Liver (tissue), 8 donors: ENCODE measurements at regions not wholly inside any gene's neighbourhood (a gene's known extent, or its start where the extent isn't known, plus 50 kb on each side); places are given as distances from the start of the nearest gene placed in this dataset.

ENCODE experiments used
- DNase-seq: peaks from one replicate; pipeline ENCODE4 v3.0.0-alpha.2; 2017; ENCODE audit warnings: low spot score
- H3K27ac ChIP-seq, 2 donors: one replicate each; pipeline ENCODE4 v1.7.0; 2013; ENCODE audit warnings: inconsistent platforms in 2 of 2, low read length in 2 of 2, control low read depth in 1 of 2, low read depth in 1 of 2, mild to moderate bottlenecking in 1 of 2
- H3K27me3 ChIP-seq, 4 donors: one replicate each; pipeline versions ENCODE4 v1.6.1 to v1.7.0; 2013; ENCODE audit warnings: low read length in 3 of 4, inconsistent platforms in 1 of 4, mild to moderate bottlenecking in 1 of 4, moderate library complexity in 1 of 4; ENCODE audit not compliant: control insufficient read depth in 4 of 4, insufficient read depth in 4 of 4
- H3K36me3 ChIP-seq, 4 donors: one replicate each; pipeline versions ENCODE4 v1.6.1 to v1.7.0; 2013; ENCODE audit warnings: low read length in 3 of 4, mild to moderate bottlenecking in 3 of 4, low read depth in 1 of 4, moderate library complexity in 1 of 4; ENCODE audit not compliant: control insufficient read depth in 4 of 4, insufficient read depth in 3 of 4
- H3K4me1 ChIP-seq, 4 donors: one replicate each; pipeline versions ENCODE4 v1.6.1 to v1.7.0; 2013; ENCODE audit warnings: low read length in 3 of 4, mild to moderate bottlenecking in 3 of 4, moderate library complexity in 1 of 4; ENCODE audit not compliant: control insufficient read depth in 4 of 4, insufficient read depth in 4 of 4
- H3K4me3 ChIP-seq, 3 donors: one replicate each; pipeline versions ENCODE4 v1.6.1 to v1.7.0; 2013; ENCODE audit warnings: low read length in 3 of 3, control low read depth in 1 of 3, low read depth in 1 of 3, mild to moderate bottlenecking in 1 of 3
- H3K9ac ChIP-seq, 2 donors: one replicate each; pipeline ENCODE4 v1.7.0; 2013; ENCODE audit warnings: low read length in 2 of 2, mild to moderate bottlenecking in 2 of 2, moderate library complexity in 2 of 2, control low read depth in 1 of 2, low read depth in 1 of 2
- H3K9me3 ChIP-seq, 4 donors: one replicate each; pipeline versions ENCODE4 v1.6.1 to v1.7.0; 2013; ENCODE audit warnings: low read length in 3 of 4; ENCODE audit not compliant: control insufficient read depth in 4 of 4
- EGR1 ChIP-seq, 2 donors: IDR thresholded peaks; 2 replicates each; pipeline ENCODE4 v1.6.1; 2016 to 2018; ENCODE audit warnings: antibody characterized with exemption in 2 of 2, low read depth in 2 of 2
- FOXA1 ChIP-seq: IDR thresholded peaks from 2 replicates; pipeline ENCODE4 v1.6.1; 2016; ENCODE audit warnings: antibody characterized with exemption
- FOXA2 ChIP-seq: IDR thresholded peaks from 2 replicates; pipeline ENCODE4 v1.6.1; 2016; ENCODE audit warnings: antibody characterized with exemption
- GABPA ChIP-seq, 2 donors: IDR thresholded peaks in 1 of 2; conservative IDR thresholded peaks in 1 of 2; 2 replicates each; pipeline ENCODE4 v1.6.1; 2016; ENCODE audit warnings: antibody characterized with exemption in 2 of 2, mild to moderate bottlenecking in 1 of 2, moderate library complexity in 1 of 2
- HNF4A ChIP-seq, 2 donors: conservative IDR thresholded peaks; 2 replicates each; pipeline ENCODE4 v1.6.1; 2016; ENCODE audit warnings: antibody characterized with exemption in 2 of 2, mild to moderate bottlenecking in 2 of 2
- HNF4G ChIP-seq: IDR thresholded peaks from 2 replicates; pipeline ENCODE4 v1.6.1; 2016; ENCODE audit warnings: antibody characterized with exemption
- JUND ChIP-seq, 2 donors: IDR thresholded peaks; 2 replicates each; pipeline ENCODE4 v1.6.1; 2016; ENCODE audit warnings: antibody characterized with exemption in 2 of 2
- NR2F2 ChIP-seq: IDR thresholded peaks from 2 replicates; pipeline ENCODE4 v1.6.1; 2016; ENCODE audit warnings: antibody characterized with exemption
- RAD21 ChIP-seq, 2 donors: IDR thresholded peaks; 2 replicates each; pipeline ENCODE4 v1.6.1; 2016; ENCODE audit warnings: antibody characterized with exemption in 2 of 2, mild to moderate bottlenecking in 2 of 2
- RXRA ChIP-seq, 2 donors: IDR thresholded peaks; 2 replicates each; pipeline ENCODE4 v1.6.1; 2017 to 2018; ENCODE audit warnings: antibody characterized with exemption in 2 of 2, mild to moderate bottlenecking in 1 of 2
- SP1 ChIP-seq: IDR thresholded peaks from 2 replicates; pipeline ENCODE4 v1.6.1; 2018; ENCODE audit warnings: antibody characterized with exemption, mild to moderate bottlenecking
- TAF1 ChIP-seq: conservative IDR thresholded peaks from 2 replicates; pipeline ENCODE4 v1.6.1; 2016; ENCODE audit warnings: antibody characterized with exemption, mild to moderate bottlenecking
- YY1 ChIP-seq: IDR thresholded peaks from 2 replicates; pipeline ENCODE4 v1.6.1; 2016; ENCODE audit warnings: antibody characterized with exemption, mild to moderate bottlenecking
- WGBS: extraction: QIAGEN DNeasy Blood & Tissue Kit; methylation state at CpG from one replicate; pipeline ENCODE4 v1.1.7; 2013; 5-methylcytosine and 5-hydroxymethylcytosine counted together
- TF ChIP-seq, protein P1 (sequence below): fragments of 150-350 bp; IDR thresholded peaks from 2 replicates; pipeline ENCODE4 v1.5.1; 2017; ENCODE audit warnings: improper control_type of control experiment, low read depth, low read length; ENCODE audit not compliant: missing input control
- TF ChIP-seq, protein P2 (sequence below): IDR thresholded peaks from 2 replicates; pipeline ENCODE4 v1.6.1; 2016; ENCODE audit warnings: antibody characterized with exemption, mild to moderate bottlenecking
- TF ChIP-seq, protein P3 (sequence below): IDR thresholded peaks from 2 replicates; pipeline ENCODE4 v1.6.1; 2016; ENCODE audit warnings: antibody characterized with exemption
- TF ChIP-seq, protein P4 (sequence below): IDR thresholded peaks from 2 replicates; pipeline ENCODE4 v1.6.1; 2016; ENCODE audit warnings: antibody characterized with exemption
- TF ChIP-seq, protein P5 (sequence below): IDR thresholded peaks from 2 replicates; pipeline ENCODE4 v1.6.1; 2016; ENCODE audit warnings: antibody characterized with exemption
- donor health status: healthy.
- donor health status: healthy.
- donor health status: healthy.
- donor health status: healthy.
- donor health status: healthy.

DNA sequence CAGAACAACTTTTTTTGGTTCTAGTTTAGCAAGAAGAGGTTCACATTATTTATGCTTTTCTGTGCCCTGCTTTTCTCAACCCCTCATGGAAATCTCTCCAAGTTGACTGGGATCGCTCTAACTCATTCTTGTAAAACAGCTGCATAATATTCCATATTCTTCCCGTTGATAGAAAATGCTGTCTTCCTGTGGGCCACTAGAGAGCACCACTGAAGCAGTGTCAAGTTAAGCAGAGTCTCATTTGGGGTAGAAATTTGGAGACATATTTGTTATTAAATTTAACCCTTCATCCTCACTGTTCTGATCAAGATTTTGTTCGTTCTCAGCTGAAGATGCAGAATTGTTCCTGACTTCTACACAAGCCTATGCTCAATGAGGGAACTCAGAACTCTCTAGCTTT lies 140.1 kb downstream of the CEMIP2 start:
- Histone ChIP-seq H3K27me3 (no peaks in the 10 kb centered on the region), H3K36me3 (no peaks in the 10 kb centered on the region), H3K4me3 (no peak overlapping the region), H3K27ac (no peak overlapping the region), H3K9me3 (no peaks in the 10 kb centered on the region), H3K4me1 (peaks cover 0 to 4% (median 0%) of the 10 kb centered on the region in 4 donors), H3K9ac (no peak overlapping the region)
- TF ChIP-seq, protein P1, sequence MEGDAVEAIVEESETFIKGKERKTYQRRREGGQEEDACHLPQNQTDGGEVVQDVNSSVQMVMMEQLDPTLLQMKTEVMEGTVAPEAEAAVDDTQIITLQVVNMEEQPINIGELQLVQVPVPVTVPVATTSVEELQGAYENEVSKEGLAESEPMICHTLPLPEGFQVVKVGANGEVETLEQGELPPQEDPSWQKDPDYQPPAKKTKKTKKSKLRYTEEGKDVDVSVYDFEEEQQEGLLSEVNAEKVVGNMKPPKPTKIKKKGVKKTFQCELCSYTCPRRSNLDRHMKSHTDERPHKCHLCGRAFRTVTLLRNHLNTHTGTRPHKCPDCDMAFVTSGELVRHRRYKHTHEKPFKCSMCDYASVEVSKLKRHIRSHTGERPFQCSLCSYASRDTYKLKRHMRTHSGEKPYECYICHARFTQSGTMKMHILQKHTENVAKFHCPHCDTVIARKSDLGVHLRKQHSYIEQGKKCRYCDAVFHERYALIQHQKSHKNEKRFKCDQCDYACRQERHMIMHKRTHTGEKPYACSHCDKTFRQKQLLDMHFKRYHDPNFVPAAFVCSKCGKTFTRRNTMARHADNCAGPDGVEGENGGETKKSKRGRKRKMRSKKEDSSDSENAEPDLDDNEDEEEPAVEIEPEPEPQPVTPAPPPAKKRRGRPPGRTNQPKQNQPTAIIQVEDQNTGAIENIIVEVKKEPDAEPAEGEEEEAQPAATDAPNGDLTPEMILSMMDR, result peak; percentile 28
- TF ChIP-seq RAD21 (IDR thresholded peaks at IDR 0.05) (peak; percentile 55 to 77), HNF4G (no peak)
- DNase-seq, result no peak
- 89% methylated on average over 3 of the region's 3 CpGs for WGBS

DNA sequence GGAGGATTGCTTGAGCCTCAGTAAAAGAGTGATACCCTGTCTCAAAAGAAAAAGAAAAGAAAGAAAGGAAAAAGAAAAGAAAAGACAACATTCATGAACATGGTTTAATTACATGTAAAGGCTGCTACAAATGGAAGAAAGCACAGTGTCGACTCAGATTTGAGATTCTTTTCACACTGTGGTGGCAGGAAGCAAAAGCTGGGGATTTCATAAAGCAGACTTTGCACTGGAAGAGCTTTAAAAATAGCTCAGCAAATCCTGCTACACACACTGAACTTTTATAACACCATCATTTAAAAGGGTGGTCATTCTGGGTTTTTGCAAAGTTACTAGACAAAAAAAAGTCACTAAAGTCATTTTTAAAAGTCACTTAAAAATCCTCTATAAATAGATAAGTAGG lies 140.8 kb downstream of the CEMIP2 start:
- TF ChIP-seq HNF4A (conservative IDR thresholded peaks at IDR 0.05), result peak; percentile 89 to 92
- TF ChIP-seq TAF1, result peak; percentile 50
- no peak for TF ChIP-seq FOXA1
- TF ChIP-seq HNF4G, result peak; percentile 87
- no peak for TF ChIP-seq EGR1 (IDR thresholded peaks at IDR 0.05; ENCODE audit: low read depth in 2 of 2)
- peak; percentile 95 for TF ChIP-seq SP1
- TF ChIP-seq NR2F2, result no peak
- TF ChIP-seq, protein P2, sequence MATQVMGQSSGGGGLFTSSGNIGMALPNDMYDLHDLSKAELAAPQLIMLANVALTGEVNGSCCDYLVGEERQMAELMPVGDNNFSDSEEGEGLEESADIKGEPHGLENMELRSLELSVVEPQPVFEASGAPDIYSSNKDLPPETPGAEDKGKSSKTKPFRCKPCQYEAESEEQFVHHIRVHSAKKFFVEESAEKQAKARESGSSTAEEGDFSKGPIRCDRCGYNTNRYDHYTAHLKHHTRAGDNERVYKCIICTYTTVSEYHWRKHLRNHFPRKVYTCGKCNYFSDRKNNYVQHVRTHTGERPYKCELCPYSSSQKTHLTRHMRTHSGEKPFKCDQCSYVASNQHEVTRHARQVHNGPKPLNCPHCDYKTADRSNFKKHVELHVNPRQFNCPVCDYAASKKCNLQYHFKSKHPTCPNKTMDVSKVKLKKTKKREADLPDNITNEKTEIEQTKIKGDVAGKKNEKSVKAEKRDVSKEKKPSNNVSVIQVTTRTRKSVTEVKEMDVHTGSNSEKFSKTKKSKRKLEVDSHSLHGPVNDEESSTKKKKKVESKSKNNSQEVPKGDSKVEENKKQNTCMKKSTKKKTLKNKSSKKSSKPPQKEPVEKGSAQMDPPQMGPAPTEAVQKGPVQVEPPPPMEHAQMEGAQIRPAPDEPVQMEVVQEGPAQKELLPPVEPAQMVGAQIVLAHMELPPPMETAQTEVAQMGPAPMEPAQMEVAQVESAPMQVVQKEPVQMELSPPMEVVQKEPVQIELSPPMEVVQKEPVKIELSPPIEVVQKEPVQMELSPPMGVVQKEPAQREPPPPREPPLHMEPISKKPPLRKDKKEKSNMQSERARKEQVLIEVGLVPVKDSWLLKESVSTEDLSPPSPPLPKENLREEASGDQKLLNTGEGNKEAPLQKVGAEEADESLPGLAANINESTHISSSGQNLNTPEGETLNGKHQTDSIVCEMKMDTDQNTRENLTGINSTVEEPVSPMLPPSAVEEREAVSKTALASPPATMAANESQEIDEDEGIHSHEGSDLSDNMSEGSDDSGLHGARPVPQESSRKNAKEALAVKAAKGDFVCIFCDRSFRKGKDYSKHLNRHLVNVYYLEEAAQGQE, result peak; percentile 27
- TF ChIP-seq JUND (IDR thresholded peaks at IDR 0.05), result no peak
- TF ChIP-seq, protein P1, result no peak
- TF ChIP-seq GABPA (IDR thresholded peaks at IDR 0.05 in 1 of 2, conservative IDR thresholded peaks at IDR 0.05 in 1 of 2), result no peak
- TF ChIP-seq, protein P3, sequence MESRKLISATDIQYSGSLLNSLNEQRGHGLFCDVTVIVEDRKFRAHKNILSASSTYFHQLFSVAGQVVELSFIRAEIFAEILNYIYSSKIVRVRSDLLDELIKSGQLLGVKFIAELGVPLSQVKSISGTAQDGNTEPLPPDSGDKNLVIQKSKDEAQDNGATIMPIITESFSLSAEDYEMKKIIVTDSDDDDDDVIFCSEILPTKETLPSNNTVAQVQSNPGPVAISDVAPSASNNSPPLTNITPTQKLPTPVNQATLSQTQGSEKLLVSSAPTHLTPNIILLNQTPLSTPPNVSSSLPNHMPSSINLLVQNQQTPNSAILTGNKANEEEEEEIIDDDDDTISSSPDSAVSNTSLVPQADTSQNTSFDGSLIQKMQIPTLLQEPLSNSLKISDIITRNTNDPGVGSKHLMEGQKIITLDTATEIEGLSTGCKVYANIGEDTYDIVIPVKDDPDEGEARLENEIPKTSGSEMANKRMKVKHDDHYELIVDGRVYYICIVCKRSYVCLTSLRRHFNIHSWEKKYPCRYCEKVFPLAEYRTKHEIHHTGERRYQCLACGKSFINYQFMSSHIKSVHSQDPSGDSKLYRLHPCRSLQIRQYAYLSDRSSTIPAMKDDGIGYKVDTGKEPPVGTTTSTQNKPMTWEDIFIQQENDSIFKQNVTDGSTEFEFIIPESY, result no peak
- no peak for TF ChIP-seq FOXA2
- TF ChIP-seq YY1, result peak; percentile 50
- TF ChIP-seq, protein P4, sequence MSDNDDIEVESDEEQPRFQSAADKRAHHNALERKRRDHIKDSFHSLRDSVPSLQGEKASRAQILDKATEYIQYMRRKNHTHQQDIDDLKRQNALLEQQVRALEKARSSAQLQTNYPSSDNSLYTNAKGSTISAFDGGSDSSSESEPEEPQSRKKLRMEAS, result no peak
- peak; percentile 38 to 46 for TF ChIP-seq RAD21 (IDR thresholded peaks at IDR 0.05)
- TF ChIP-seq RXRA (IDR thresholded peaks at IDR 0.05), result peak; percentile 54 to 76
- TF ChIP-seq, protein P5, sequence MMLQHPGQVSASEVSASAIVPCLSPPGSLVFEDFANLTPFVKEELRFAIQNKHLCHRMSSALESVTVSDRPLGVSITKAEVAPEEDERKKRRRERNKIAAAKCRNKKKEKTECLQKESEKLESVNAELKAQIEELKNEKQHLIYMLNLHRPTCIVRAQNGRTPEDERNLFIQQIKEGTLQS, result no peak
- H3K4me3 ChIP-seq, result no peak overlapping the region
- no peak overlapping the region for H3K9ac ChIP-seq
- H3K27ac ChIP-seq, result peak overlapping the region; percentile 52 to 64
- no peaks in the 10 kb centered on the region for H3K9me3 ChIP-seq
- no peak for DNase-seq
- no peaks in the 10 kb centered on the region for H3K27me3 ChIP-seq
- H3K36me3 ChIP-seq, result no peaks in the 10 kb centered on the region
- peaks cover 0 to 4% (median 0%) of the 10 kb centered on the region in 4 donors for H3K4me1 ChIP-seq
- WGBS, result 23% methylated on average over 1 of the region's 1 CpG
